Heart left ventricle (tissue), 13 donors: ENCODE measurements at regions not wholly inside any gene's neighbourhood (a gene's known extent, or its start where the extent isn't known, plus 50 kb on each side); places are given as distances from the start of the nearest gene placed in this dataset.

ENCODE experiments used
- CTCF ChIP-seq, 12 donors: fragments of 200-600 bp; sonication (generic) in 4 of 12; IDR thresholded peaks; one replicate each; pipeline versions ENCODE4 v1.5.0 to v1.8.0; 2018 to 2022; ENCODE audit warnings: antibody characterized with exemption in 12 of 12, mild to moderate bottlenecking in 5 of 12
- POLR2A ChIP-seq, 2 donors: fragments of 450-650 bp; IDR thresholded peaks; one replicate each; pipeline ENCODE4 v1.6.1; 2017; ENCODE audit warnings: antibody characterized with exemption in 2 of 2, mild to moderate bottlenecking in 2 of 2, moderate library complexity in 2 of 2
- donor health status: ischemic (EF 13 %, LVEDD 7.1; RV severe dilation, severe dysfunction).
- donor health status: DM: no; HTN: yes; CAD: no.
- donor health status: DM: no; HTN: no; CAD: no.
- donor health status: ischemic (EF 25% LVEDD 6.9; RV normal size, moderate dysfunction).
- donor health status: ischemic (EF 25% LVEDD 5.7; RV mildly dilated, moderate dysfunction).
- donor health status: ischemic (EF 35%, LVEDD 5.7; RV mildly dilated, moderate dysfunction).
- donor health status: nonischemic (EF 11% LVEDD 7.7; RV severe dilation, severe dysfunction).
- donor health status: DM: yes; HTN: yes; CAD: no.
- donor health status: PGD.
- donor health status: ischemic (EF 29% LVEDD 5.4; RV normal size, mild dysfunction).
- donor health status: nonischemic (EF 23%, LVEDD 6.1; RV moderate dilation, normal function).

GRCh38 chr4:56106180-56107147 lies 157.7 kb downstream of the CEP135 start:
- no peak for TF ChIP-seq CTCF (IDR thresholded peaks at IDR 0.05)
- no peak for TF ChIP-seq POLR2A (IDR thresholded peaks at IDR 0.05)
